Astrocyte (in vitro differentiated cells and primary cell): ENCODE measurements at regions not wholly inside any gene's neighbourhood (a gene's known extent, or its start where the extent isn't known, plus 50 kb on each side); places are given as distances from the start of the nearest gene placed in this dataset.

ENCODE experiments used
- DNase-seq: peaks from one replicate; pipeline ENCODE4 v3.0.0-alpha.2; 2010; ENCODE audit warnings: low read depth
- FAIRE-seq: peaks from 2 replicates; lab custom pipeline; 2011; peaks lifted over from hg19 to GRCh38; lab: Jason Lieb, UNC
- H2AFZ ChIP-seq: 2 replicates; pipeline ENCODE4 v1.6.0; 2012; ENCODE audit warnings: low read depth, low read length, inconsistent platforms
- H3K27ac ChIP-seq: 2 replicates; pipeline ENCODE4 v1.5.1; 2011; ENCODE audit warnings: low read depth, low read length, inconsistent platforms
- H3K27me3 ChIP-seq: 2 replicates; pipeline ENCODE4 v1.6.0; 2011; ENCODE audit warnings: low read length, inconsistent platforms; ENCODE audit not compliant: insufficient read depth
- H3K36me3 ChIP-seq: 2 replicates; pipeline ENCODE4 v1.5.1; 2011; ENCODE audit warnings: low read length, inconsistent platforms; ENCODE audit not compliant: insufficient read depth
- H3K4me1 ChIP-seq: 2 replicates; pipeline ENCODE4 v1.5.1; 2011; ENCODE audit warnings: low read length, inconsistent platforms; ENCODE audit not compliant: insufficient read depth
- H3K4me2 ChIP-seq: 2 replicates; pipeline ENCODE4 v1.6.0; 2012; ENCODE audit warnings: low read length, inconsistent platforms
- H3K4me3 ChIP-seq: 2 replicates; pipeline ENCODE4 v1.5.1; 2011; ENCODE audit warnings: low read depth, mild to moderate bottlenecking, low read length, inconsistent platforms; ENCODE audit not compliant: insufficient read depth
- H3K79me2 ChIP-seq: 2 replicates; pipeline ENCODE4 v1.6.0; 2012; ENCODE audit warnings: mild to moderate bottlenecking, low read length, inconsistent platforms; ENCODE audit not compliant: insufficient read depth
- H3K9ac ChIP-seq: 2 replicates; pipeline ENCODE4 v1.6.0; 2012; ENCODE audit warnings: mild to moderate bottlenecking, low read length, inconsistent platforms
- H3K9me3 ChIP-seq: 2 replicates; pipeline ENCODE4 v1.5.1; 2012; ENCODE audit warnings: low read depth, mild to moderate bottlenecking, low read length, inconsistent platforms; ENCODE audit not compliant: insufficient read depth
- H4K20me1 ChIP-seq: 2 replicates; pipeline ENCODE4 v1.6.0; 2012; ENCODE audit warnings: low read length, inconsistent platforms; ENCODE audit not compliant: insufficient read depth
- H3K27ac Mint-ChIP-seq: one replicate; pipeline ENCODE4 v1.8.0; 2021; ENCODE audit warnings: mild to moderate bottlenecking, mixed read lengths; ENCODE audit not compliant: unreplicated experiment
- H3K27me3 Mint-ChIP-seq: one replicate; pipeline ENCODE4 v1.8.0; 2021; ENCODE audit warnings: low read depth, mixed read lengths; ENCODE audit not compliant: unreplicated experiment
- H3K36me3 Mint-ChIP-seq: one replicate; pipeline ENCODE4 v1.8.0; 2021; ENCODE audit warnings: low read depth, mixed read lengths; ENCODE audit not compliant: unreplicated experiment
- H3K4me1 Mint-ChIP-seq: one replicate; pipeline ENCODE4 v1.8.0; 2021; ENCODE audit warnings: low read depth, mixed read lengths; ENCODE audit not compliant: unreplicated experiment
- H3K4me3 Mint-ChIP-seq: one replicate; pipeline ENCODE4 v1.8.0; 2021; ENCODE audit warnings: mild to moderate bottlenecking, moderate library complexity, mixed read lengths; ENCODE audit not compliant: unreplicated experiment
- H3K9me3 Mint-ChIP-seq: one replicate; pipeline ENCODE4 v1.8.0; 2021; ENCODE audit warnings: mild to moderate bottlenecking, mixed read lengths; ENCODE audit not compliant: unreplicated experiment
- EZH2 ChIP-seq: IDR thresholded peaks from 2 replicates; pipeline ENCODE4 v1.6.1; 2012; ENCODE audit warnings: mild to moderate bottlenecking, low read length, inconsistent platforms; ENCODE audit not compliant: insufficient read depth
- TF ChIP-seq, protein P1 (sequence below): IDR thresholded peaks from 2 replicates; pipeline ENCODE4 v1.5.1; 2011; ENCODE audit warnings: low read depth, mild to moderate bottlenecking, inconsistent platforms, low read length, moderate library complexity; ENCODE audit not compliant: insufficient read depth

DNA sequence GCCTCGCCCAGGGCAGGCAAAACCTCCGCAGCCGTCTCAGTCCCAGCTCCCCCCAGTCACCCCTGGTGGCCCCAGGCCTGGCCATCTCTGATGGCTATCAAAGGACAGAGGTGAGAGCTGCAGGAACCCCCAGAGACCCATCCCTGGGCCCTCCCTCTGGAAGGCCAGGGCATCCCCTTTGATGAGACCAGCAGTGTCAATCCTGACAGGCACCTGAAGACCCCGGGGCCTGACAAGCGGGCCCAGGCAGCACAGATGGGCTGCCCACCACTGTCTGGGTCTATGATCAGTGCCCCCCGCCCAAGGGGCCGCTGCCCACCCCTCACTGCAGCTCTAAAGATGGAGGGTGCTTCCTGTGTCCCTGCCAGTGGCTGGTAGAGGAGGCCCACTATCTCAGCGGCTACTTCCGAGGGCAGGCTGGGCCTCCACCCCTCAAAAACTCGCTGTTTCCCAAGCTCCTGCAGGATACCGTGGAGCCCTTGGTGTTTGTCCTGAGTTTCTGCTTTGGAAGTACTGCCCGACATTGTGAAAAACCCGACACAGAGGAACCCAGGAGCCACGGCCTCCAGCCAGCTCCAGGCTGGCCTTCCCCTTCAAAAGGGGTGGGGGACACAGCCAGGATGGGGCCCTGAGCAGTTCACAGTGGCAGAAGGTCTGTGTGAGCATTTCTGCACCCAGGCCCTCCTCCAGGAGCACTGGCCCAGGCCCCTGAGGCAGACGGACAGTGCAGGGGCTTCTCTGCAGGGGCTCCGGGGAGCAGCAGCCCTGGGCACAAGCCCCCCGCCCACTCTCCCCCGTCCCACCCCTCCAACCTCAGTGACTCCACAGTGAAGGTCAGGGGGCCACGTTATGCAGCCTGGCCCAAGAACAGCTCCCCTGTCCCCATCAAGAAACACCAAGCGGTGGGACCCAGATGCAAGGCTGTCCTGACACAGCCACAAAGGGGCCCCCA is 99.2 kb downstream of the PDGFA start:
- no peak overlapping the region for H3K27ac Mint-ChIP-seq
- Histone ChIP-seq H3K4me3 (no peak overlapping the region), H3K4me1 (no peaks in the 10 kb centered on the region), H3K79me2 (no peaks in the 10 kb centered on the region), H3K36me3 (no peaks in the 10 kb centered on the region), H2AFZ (no peak overlapping the region), H4K20me1 (no peaks in the 10 kb centered on the region), H3K9me3 (peaks cover 14% of the 10 kb centered on the region), H3K4me2 (no peak overlapping the region), H3K27ac (no peak overlapping the region), H3K27me3 (no peaks in the 10 kb centered on the region), H3K9ac (no peak overlapping the region)
- no peak for DNase-seq
- H3K4me1 Mint-ChIP-seq, result no peaks in the 10 kb centered on the region
- no peak overlapping the region for H3K4me3 Mint-ChIP-seq
- peaks cover 15% of the 10 kb centered on the region for H3K27me3 Mint-ChIP-seq
- no peak for FAIRE-seq
- no peak for TF ChIP-seq EZH2
- TF ChIP-seq, protein P1, sequence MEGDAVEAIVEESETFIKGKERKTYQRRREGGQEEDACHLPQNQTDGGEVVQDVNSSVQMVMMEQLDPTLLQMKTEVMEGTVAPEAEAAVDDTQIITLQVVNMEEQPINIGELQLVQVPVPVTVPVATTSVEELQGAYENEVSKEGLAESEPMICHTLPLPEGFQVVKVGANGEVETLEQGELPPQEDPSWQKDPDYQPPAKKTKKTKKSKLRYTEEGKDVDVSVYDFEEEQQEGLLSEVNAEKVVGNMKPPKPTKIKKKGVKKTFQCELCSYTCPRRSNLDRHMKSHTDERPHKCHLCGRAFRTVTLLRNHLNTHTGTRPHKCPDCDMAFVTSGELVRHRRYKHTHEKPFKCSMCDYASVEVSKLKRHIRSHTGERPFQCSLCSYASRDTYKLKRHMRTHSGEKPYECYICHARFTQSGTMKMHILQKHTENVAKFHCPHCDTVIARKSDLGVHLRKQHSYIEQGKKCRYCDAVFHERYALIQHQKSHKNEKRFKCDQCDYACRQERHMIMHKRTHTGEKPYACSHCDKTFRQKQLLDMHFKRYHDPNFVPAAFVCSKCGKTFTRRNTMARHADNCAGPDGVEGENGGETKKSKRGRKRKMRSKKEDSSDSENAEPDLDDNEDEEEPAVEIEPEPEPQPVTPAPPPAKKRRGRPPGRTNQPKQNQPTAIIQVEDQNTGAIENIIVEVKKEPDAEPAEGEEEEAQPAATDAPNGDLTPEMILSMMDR, result no peak
- peaks cover 5% of the 10 kb centered on the region for H3K36me3 Mint-ChIP-seq
- H3K9me3 Mint-ChIP-seq, result peaks cover 14% of the 10 kb centered on the region

DNA sequence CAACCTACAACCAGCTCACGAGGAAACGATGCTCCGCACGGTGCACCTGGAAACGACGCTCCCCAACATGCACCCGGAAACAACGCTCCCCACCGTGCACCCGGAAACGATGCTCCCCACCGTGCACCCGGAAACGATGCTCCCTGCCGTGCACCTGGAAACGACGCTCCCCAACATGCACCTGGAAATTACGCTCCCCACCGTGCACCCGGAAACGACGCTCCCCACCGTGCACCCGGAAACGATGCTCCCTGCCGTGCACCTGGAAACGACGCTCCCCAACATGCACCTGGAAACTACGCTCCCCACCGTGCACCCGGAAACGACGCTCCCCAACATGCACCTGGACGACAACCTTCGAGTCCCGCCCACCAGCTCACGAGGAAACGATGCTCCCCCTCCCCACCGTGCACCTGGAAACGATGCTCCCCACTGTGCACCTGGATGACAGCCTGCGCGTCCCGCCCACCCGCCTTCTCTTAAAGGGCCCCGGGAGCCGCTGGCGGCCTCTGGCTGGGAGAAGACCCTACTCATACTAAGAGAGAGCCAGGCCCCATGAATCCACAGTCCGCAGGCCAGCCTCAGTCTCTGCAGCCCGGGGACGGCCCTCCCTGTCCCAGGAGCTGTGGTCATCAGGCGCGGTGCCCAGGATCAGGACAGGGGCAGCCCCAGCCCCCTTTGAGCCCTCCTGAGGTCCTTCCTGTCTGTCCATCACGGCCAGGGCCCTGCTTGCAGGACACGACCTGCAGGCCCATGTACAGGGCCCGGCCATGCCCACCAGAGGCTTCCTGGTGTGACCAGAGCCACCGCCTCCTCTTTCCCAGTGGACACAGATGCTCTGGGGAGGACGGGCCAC is 98.3 kb downstream of the PDGFA start:
- H3K36me3 ChIP-seq, result no peaks in the 10 kb centered on the region
- no peaks in the 10 kb centered on the region for H3K79me2 ChIP-seq
- no peaks in the 10 kb centered on the region for H3K4me1 Mint-ChIP-seq
- H2AFZ ChIP-seq, result no peak overlapping the region
- no peak for DNase-seq
- no peak overlapping the region for H3K4me2 ChIP-seq
- no peak overlapping the region for H3K9ac ChIP-seq
- no peaks in the 10 kb centered on the region for H3K4me1 ChIP-seq
- H3K4me3 Mint-ChIP-seq, result no peak overlapping the region
- H3K9me3 Mint-ChIP-seq, result peaks cover 12% of the 10 kb centered on the region
- H3K27ac Mint-ChIP-seq, result no peak overlapping the region
- no peak for TF ChIP-seq EZH2
- TF ChIP-seq, protein P1, result no peak
- H3K36me3 Mint-ChIP-seq, result peaks cover 5% of the 10 kb centered on the region
- peaks cover 13% of the 10 kb centered on the region for H3K27me3 Mint-ChIP-seq
- H3K27me3 ChIP-seq, result peaks cover 4% of the 10 kb centered on the region
- H3K4me3 ChIP-seq, result no peak overlapping the region
- no peak overlapping the region for H3K27ac ChIP-seq
- peaks cover 14% of the 10 kb centered on the region for H3K9me3 ChIP-seq
- H4K20me1 ChIP-seq, result no peaks in the 10 kb centered on the region
- FAIRE-seq, result no peak
